Smooth muscle cell (in vitro differentiated cells): ENCODE measurements at regions not wholly inside any gene's neighbourhood (a gene's known extent, or its start where the extent isn't known, plus 50 kb on each side); places are given as distances from the start of the nearest gene placed in this dataset.

ENCODE experiments used
- DNase-seq: peaks from one replicate; lab custom pipeline; 2025; ENCODE audit not compliant: unreplicated experiment; lab: John Stamatoyannopoulos, UW
- H2AFZ ChIP-seq: fragments of 200-600 bp; sonication (generic); 2 replicates; pipeline ENCODE4 v1.6.0; 2016; ENCODE audit warnings: antibody characterized with exemption, low read depth, mild to moderate bottlenecking
- H3F3A ChIP-seq: fragments of 200-600 bp; sonication (generic); 2 replicates; pipeline ENCODE4 v1.6.0; 2017; ENCODE audit warnings: antibody characterized with exemption, low read depth
- H3K27ac ChIP-seq: fragments of 200-600 bp; sonication (generic); 2 replicates; pipeline ENCODE4 v1.5.1; 2016; ENCODE audit warnings: low read depth, mild to moderate bottlenecking
- H3K27me3 ChIP-seq: fragments of 200-600 bp; sonication (generic); 2 replicates; pipeline ENCODE4 v1.6.1; 2016; ENCODE audit warnings: low read depth, mild to moderate bottlenecking
- H3K36me3 ChIP-seq: fragments of 200-600 bp; sonication (generic); 2 replicates; pipeline ENCODE4 v1.5.1; 2016; ENCODE audit warnings: low read depth
- H3K4me1 ChIP-seq: fragments of 200-600 bp; sonication (generic); 2 replicates; pipeline ENCODE4 v1.5.1; 2016; ENCODE audit warnings: low read depth
- H3K4me2 ChIP-seq: fragments of 200-600 bp; sonication (generic); 2 replicates; pipeline ENCODE4 v1.6.0; 2016; ENCODE audit warnings: mild to moderate bottlenecking
- H3K4me3 ChIP-seq: fragments of 200-600 bp; sonication (generic); 2 replicates; pipeline ENCODE4 v1.5.1; 2016; ENCODE audit warnings: mild to moderate bottlenecking
- H3K79me2 ChIP-seq: fragments of 200-600 bp; sonication (generic); 2 replicates; pipeline ENCODE4 v1.6.0; 2016; ENCODE audit warnings: low read depth, mild to moderate bottlenecking
- H3K9ac ChIP-seq: fragments of 200-600 bp; sonication (generic); 2 replicates; pipeline ENCODE4 v1.6.0; 2016; ENCODE audit warnings: low read depth
- H3K9me3 ChIP-seq: fragments of 200-600 bp; sonication (generic); replicated peaks from 2 replicates; pipeline ENCODE4 v1.5.1; 2016; ENCODE audit warnings: low read depth
- H4K20me1 ChIP-seq: fragments of 200-600 bp; sonication (generic); 2 replicates; pipeline ENCODE4 v1.6.0; 2016; ENCODE audit warnings: low read depth
- WGBS: methylation state at CpG from one replicate; pipeline ENCODE4 v1.1.7; 2016; ENCODE audit warnings: low lambda C conversion rate; 5-methylcytosine and 5-hydroxymethylcytosine counted together
- TF ChIP-seq, protein P1 (sequence below): fragments of 200-600 bp; sonication (generic); IDR thresholded peaks from 2 replicates; pipeline ENCODE4 v1.5.1; 2017; ENCODE audit warnings: borderline replicate concordance, mild to moderate bottlenecking, antibody characterized with exemption; ENCODE audit not compliant: insufficient read depth, poor library complexity, severe bottlenecking

DNA sequence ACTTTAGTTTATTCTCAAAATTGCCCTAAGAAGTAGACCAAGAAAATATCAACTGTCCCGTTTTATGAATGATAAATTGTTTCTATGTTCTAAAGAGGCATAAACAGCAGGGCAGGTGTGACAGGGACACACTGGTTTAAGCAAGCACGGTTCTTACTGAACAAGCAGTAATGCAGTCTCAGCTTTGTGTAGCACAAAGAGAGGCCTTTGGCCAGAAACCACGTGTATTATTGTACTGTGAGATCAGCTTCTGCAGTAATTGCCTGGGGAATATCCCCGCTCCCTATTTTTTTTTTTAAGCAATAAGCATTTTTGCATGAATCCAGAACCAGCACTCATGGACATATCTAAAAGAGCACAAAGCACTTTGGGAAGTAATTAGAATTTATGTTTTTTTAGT, 255.4 kb downstream of the WDR11 start:
- Histone ChIP-seq H3F3A (peaks cover 8% of the 10 kb centered on the region), H2AFZ (no peak overlapping the region), H3K27ac (no peak overlapping the region), H3K4me3 (no peak overlapping the region), H3K27me3 (no peaks in the 10 kb centered on the region), H3K9ac (no peak overlapping the region), H3K4me2 (no peak overlapping the region), H3K36me3 (no peaks in the 10 kb centered on the region), H3K4me1 (peaks cover 5% of the 10 kb centered on the region), H3K9me3 (no peaks in the 10 kb centered on the region), H3K79me2 (no peaks in the 10 kb centered on the region), H4K20me1 (no peaks in the 10 kb centered on the region)
- WGBS = 79% methylated on average over 4 of the region's 4 CpGs
- DNase-seq = no peak
- TF ChIP-seq, protein P1, sequence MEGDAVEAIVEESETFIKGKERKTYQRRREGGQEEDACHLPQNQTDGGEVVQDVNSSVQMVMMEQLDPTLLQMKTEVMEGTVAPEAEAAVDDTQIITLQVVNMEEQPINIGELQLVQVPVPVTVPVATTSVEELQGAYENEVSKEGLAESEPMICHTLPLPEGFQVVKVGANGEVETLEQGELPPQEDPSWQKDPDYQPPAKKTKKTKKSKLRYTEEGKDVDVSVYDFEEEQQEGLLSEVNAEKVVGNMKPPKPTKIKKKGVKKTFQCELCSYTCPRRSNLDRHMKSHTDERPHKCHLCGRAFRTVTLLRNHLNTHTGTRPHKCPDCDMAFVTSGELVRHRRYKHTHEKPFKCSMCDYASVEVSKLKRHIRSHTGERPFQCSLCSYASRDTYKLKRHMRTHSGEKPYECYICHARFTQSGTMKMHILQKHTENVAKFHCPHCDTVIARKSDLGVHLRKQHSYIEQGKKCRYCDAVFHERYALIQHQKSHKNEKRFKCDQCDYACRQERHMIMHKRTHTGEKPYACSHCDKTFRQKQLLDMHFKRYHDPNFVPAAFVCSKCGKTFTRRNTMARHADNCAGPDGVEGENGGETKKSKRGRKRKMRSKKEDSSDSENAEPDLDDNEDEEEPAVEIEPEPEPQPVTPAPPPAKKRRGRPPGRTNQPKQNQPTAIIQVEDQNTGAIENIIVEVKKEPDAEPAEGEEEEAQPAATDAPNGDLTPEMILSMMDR = no peak

DNA sequence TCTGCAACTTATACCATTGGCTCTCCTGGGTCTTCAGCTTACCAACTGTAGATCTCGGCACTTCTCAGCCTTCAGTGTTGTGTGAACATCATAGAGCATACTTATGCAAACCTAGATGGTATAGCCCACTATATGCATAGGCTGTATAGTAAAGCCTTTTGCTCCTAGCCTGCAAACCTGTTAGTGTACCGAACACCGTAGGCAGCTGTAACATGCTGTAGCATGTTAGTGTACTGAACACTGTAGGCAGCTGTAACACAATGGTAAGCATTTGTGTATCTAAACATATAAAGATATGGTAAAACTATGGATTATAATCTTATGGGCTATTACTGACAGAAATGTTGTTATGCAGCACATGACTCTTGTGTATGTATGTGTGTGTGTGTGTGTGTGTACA, 256.9 kb downstream of the WDR11 start:
- TF ChIP-seq, protein P1 = no peak
- Histone ChIP-seq H2AFZ (no peak overlapping the region), H3K4me3 (no peak overlapping the region), H3K27ac (no peak overlapping the region), H4K20me1 (no peaks in the 10 kb centered on the region), H3K4me1 (peaks cover 12% of the 10 kb centered on the region), H3K9me3 (no peaks in the 10 kb centered on the region), H3K36me3 (no peaks in the 10 kb centered on the region), H3K27me3 (no peaks in the 10 kb centered on the region), H3F3A (peaks cover 14% of the 10 kb centered on the region), H3K9ac (no peak overlapping the region), H3K4me2 (no peak overlapping the region), H3K79me2 (no peaks in the 10 kb centered on the region)
- DNase-seq = no peak
- WGBS = 95% methylated on average over 3 of the region's 3 CpGs

- Histone ChIP-seq H3K27me3 (no peaks in the 10 kb centered on the region), H3K9me3 (no peaks in the 10 kb centered on the region), H4K20me1 (no peaks in the 10 kb centered on the region), H3K4me2 (no peak overlapping the region), H3K4me3 (no peak overlapping the region), H2AFZ (no peak overlapping the region), H3F3A (peaks cover 33% of the 10 kb centered on the region), H3K4me1 (peaks cover 19% of the 10 kb centered on the region), H3K9ac (no peak overlapping the region), H3K27ac (no peak overlapping the region), H3K36me3 (no peaks in the 10 kb centered on the region), H3K79me2 (no peaks in the 10 kb centered on the region)
- no peak for DNase-seq
- TF ChIP-seq, protein P1 = no peak
These were observed 259.2 kb downstream of the WDR11 start for GRCh38 chr10:121110369-121110768.

DNA sequence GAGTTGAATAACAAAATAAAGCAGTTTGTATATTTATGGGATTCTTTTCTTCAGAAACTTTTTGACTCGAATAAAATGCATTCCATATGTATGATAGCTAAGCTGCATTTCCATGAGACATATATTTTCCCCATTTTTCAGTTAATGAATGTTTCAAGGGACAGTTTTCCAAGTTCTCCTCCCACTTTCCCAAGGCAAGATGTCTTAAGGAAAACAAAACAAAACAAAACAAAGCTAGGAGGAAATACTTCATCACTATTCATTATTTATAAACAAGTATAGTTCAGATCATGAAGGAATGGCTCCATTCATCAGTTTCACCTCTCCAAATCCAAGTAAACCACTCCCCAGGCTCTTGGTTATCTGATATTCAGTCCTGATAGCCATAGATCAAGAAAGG, 261.0 kb downstream of the WDR11 start:
- H2AFZ ChIP-seq = no peak overlapping the region
- no peaks in the 10 kb centered on the region for H4K20me1 ChIP-seq
- H3K9ac ChIP-seq = no peak overlapping the region
- 89% methylated on average over 1 of the region's 1 CpG for WGBS
- no peak overlapping the region for H3K27ac ChIP-seq
- no peak overlapping the region for H3K4me2 ChIP-seq
- no peaks in the 10 kb centered on the region for H3K27me3 ChIP-seq
- H3K9me3 ChIP-seq = no peaks in the 10 kb centered on the region
- peaks cover 19% of the 10 kb centered on the region for H3K4me1 ChIP-seq
- DNase-seq = no peak
- H3K36me3 ChIP-seq = no peaks in the 10 kb centered on the region
- no peaks in the 10 kb centered on the region for H3K79me2 ChIP-seq
- TF ChIP-seq, protein P1 = no peak
- H3K4me3 ChIP-seq = no peak overlapping the region
- peaks cover 33% of the 10 kb centered on the region for H3F3A ChIP-seq
